HEK293T (cell line): ENCODE measurements at regions not wholly inside any gene's neighbourhood (a gene's known extent, or its start where the extent isn't known, plus 50 kb on each side); places are given as distances from the start of the nearest gene placed in this dataset.

Source experiments
- ELF4 ChIP-seq: fragments of 450-650 bp; IDR thresholded peaks from 2 replicates; pipeline ENCODE4 v1.6.1; 2017; ENCODE audit warnings: antibody characterized with exemption
- FOXA1 ChIP-seq: fragments of 450-650 bp; IDR thresholded peaks from 2 replicates; pipeline ENCODE4 v1.6.1; 2016; ENCODE audit warnings: mild to moderate bottlenecking
- FOXM1 ChIP-seq: fragments of 450-650 bp; IDR thresholded peaks from 2 replicates; pipeline ENCODE4 v1.6.1; 2017; ENCODE audit warnings: mild to moderate bottlenecking, borderline replicate concordance
- L3MBTL2 ChIP-seq: fragments of 450-650 bp; conservative IDR thresholded peaks from 2 replicates; pipeline ENCODE4 v1.6.1; 2016; ENCODE audit warnings: mild to moderate bottlenecking
- TARDBP ChIP-seq: fragments of 450-650 bp; IDR thresholded peaks from 2 replicates; pipeline ENCODE4 v1.6.1; 2016

DNA sequence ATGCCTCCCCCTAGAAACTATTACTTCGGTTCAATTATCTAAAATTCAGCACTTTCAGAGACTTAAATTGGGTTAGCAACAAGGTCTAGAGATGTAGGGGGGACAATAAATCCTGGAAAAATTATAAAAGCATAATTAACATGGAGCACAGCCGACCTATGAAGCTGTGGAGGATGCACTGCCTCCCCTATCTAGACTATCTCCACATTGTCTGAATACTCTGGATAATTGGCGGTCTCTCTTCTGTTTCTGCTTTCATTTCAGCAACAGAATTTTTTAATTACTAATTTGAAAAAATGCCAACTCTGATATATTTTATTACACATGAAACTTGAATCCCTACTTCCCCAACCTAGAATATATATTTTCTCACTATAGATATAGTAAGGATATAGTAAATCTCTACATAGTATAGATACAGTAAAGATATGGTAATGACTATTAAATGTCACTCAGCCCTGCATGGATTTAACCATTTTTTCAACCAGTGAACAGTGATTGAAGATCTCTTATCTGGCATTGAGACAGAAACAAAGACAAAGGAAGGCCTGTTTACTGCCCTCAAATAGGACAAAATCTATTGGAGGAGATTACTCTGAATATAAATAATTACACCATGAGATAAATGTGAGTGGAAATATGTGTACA lies 157.6 kb downstream of the BLID start:
- TF ChIP-seq FOXA1 (no peak), TARDBP (no peak), FOXM1 (no peak), L3MBTL2 (no peak), ELF4 (no peak)
